ENCODE measurements at regions not wholly inside any gene's neighbourhood (a gene's known extent, or its start where the extent isn't known, plus 50 kb on each side); places are given as distances from the start of the nearest gene placed in this dataset.
"Not testable (repeated sequence)": the region's sequence is repeated elsewhere in the genome, so short reads cannot be mapped to it uniquely, and the experiment has no call there.

- DNase-seq (ENCODE audit: low read depth, low spot score), result not testable (repeated sequence)
Measured at GRCh38 chr16:29146808-29147643, 162.2 kb downstream of the LAT start.

- DNase-seq (ENCODE audit: low read depth, low spot score), result no peak
Measured at GRCh38 chr16:29146266-29146665, 161.4 kb downstream of the LAT start.

DNA sequence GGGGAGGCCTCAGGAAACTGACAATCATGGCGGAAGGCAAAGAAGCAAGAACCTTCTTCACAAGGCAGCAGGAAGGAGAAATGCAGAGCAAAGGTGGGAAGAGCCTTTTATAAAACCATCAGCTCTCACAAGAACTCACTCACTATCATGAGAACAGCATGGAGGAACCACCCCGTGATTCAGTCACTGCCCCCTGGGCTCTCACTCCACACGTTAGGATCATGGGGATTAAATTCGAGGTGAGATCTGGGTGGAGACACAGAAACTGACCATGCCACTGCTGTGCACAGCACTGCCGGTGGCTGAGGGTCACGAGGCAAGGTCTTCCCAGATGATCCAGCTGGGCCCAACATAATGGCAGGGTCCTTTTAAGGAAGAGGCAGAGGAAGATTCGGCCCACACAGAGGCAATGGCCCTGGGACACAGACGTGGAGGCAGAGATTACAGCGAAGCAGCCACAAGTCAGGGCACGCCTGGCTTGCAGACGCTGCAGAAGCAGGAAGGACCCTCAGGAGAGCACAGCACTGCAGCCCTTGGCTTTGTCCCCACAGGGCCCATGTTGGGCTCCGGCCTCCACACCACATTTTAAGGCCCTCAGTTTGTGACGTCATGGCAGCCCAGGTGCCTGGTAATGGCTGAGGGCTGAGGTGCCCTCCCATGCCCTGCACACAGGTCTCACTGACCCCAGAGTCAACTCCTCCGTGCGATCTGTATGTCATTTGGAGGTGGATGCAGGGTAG, 160.8 kb downstream of the LAT start:
- DNase-seq (ENCODE audit: low read depth, low spot score), result not testable (repeated sequence)

DNA sequence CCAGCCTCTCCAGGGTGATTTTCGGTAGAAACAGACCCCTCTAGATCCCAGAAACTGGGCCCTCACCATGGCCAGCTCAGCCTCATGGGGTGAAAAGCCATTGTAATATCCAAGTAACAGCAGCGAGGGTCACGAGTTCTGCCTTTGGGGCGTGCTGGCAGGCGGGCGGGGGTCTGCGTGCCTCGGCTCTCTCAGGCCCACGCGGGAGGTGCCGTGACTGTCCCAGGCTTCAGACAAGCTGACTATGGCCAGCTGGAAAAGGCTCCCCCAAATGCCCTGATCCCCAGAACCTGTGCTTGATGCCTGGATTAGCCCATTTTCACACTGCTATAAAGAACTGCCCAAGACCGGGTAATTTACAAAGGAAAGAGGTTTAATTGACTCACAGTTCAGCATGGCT, 160.2 kb downstream of the LAT start:
- not testable (repeated sequence) for DNase-seq (ENCODE audit: low read depth, low spot score)

DNA sequence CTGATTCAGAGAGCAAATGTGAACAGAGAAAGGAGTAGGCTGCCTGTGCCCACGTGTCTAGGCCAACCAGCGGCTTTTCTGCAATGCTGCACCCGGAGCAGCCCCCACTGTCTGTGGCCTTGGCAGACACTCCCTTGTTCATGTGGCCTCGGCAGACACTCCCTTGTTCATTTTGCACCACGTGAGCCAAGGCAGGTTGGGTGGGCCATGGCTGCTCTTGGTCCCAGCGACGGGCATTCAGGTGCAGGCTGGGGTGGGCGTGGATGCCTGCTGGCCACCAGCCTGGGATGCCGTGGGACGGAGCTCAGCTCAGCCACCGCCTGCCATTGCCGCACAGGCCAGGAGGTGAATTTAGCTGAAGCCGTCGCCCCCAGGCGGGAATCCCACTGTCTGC, 159.8 kb downstream of the LAT start:
- not testable (repeated sequence) for DNase-seq (ENCODE audit: low read depth, low spot score)

DNA sequence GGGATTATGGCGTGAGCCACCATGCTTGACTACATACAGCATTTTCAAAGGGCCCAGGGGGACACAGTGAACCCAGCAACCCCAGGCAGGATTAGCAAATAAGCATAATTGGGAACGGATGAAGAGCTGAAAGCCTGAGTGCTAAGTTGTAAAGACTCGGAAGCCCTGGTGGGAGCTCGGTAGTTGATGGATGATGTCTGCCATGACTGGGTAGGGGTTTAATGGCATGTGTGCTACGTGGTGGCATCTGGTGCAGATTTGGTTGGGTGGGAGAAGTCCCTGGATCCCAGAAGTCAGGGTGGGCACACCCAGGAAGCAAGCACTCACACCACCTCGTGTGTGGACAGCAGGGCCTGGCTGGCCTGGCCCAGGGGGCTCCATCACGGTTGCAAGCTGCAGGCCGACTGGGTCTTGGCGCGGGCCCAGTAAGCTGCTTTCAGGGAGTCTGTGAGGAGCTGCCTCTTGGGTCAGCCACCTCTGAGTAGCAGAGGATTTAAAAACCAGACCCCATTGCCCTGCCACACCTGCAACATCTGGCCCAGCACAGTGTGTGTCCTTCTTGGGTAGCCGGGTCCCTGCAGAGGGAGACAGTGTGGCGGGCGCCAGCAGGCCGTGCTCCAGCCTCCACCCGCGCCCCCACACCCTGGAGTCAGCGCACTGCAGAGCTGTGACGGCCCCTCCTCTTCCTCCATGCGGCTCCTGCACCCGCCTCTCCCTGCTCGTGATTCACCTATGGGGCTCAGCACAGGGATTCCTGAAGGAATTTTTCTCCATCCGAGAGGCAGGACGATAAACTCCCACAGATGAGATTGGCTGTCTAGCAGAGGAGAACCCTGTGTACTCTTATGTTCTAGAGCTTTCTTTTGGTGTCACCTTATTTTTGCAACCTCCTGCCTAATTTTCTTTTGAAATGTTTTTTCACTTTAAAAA, 159.2 kb downstream of the LAT start:
- DNase-seq (ENCODE audit: low read depth, low spot score), result not testable (repeated sequence)

DNA sequence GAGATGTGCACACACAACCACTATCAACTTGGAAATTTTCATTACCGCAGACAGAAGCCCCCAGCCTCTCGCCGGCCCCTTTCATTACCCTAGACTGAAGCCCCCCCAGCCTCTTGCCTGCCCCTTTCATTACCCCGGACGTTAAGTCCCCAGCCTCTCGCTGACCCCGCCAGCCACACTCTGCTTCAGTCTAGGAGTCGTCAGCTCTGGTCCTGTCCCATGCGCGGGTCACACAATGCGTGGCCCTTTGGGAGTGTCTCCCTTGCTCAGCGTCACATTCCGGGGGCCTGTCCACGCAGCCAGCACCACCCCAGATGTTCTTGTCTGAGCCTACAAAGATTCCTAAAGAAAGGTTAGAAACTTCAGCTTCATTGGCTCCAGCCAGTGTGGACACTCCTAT, 157.7 kb downstream of the LAT start:
- not testable (repeated sequence) for DNase-seq (ENCODE audit: low read depth, low spot score)

DNA sequence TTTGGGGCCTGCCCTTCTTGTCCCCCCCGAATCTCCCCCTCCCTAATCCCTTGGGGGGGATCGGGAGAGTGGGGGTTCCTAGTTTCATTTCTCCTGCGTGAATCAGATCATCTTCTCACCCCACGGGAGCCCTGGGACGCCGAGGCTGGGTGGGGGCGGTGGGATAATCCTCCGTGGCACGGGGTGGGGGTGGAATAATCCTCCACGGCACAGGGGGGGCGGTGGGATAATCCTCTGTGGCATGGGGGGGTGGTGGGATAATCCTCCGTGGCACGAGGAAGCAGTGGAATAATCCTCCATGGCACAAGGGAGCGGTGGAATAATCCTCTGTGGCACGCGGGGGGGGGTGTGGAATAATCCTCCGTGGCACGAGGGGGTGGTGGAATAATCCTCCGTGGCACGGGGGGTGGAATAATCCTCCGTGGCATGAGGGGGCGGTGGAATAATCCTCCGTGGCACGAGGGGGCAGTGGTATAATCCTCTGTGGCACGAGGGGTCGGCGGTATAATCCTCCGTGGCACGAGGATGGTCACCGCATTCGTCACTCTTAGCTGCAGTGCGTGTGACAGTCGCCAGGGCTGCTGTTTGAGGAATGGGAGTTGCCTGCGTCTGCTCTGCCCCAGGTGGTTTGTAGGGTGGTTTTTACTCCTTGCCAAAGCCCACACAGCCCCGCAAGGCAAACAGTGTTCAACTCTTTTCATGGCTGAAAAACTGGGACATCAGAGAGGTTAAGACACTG, 156.9 kb downstream of the LAT start:
- no peak for DNase-seq (ENCODE audit: low read depth, low spot score)

DNA sequence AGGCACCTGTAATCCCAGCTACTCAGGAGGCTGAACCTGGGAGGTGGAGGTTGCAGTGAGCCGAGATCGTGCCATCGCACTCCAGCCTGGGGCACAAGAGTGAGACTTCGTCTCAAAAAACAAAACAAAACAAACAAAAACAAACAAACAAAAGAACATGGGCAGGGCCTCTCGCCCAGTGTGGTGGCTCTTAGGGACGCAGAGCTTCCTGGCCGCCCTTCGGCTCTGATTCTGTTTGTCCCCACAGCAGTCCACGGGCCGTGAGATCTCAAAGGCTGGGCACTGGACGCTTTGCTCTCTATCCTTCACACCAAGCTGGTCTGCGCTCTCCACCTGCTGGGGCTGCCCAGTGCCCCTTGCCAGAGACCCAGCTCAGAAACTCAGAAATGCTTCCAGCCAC, 156.3 kb downstream of the LAT start:
- DNase-seq (ENCODE audit: low read depth, low spot score), result not testable (repeated sequence)

DNA sequence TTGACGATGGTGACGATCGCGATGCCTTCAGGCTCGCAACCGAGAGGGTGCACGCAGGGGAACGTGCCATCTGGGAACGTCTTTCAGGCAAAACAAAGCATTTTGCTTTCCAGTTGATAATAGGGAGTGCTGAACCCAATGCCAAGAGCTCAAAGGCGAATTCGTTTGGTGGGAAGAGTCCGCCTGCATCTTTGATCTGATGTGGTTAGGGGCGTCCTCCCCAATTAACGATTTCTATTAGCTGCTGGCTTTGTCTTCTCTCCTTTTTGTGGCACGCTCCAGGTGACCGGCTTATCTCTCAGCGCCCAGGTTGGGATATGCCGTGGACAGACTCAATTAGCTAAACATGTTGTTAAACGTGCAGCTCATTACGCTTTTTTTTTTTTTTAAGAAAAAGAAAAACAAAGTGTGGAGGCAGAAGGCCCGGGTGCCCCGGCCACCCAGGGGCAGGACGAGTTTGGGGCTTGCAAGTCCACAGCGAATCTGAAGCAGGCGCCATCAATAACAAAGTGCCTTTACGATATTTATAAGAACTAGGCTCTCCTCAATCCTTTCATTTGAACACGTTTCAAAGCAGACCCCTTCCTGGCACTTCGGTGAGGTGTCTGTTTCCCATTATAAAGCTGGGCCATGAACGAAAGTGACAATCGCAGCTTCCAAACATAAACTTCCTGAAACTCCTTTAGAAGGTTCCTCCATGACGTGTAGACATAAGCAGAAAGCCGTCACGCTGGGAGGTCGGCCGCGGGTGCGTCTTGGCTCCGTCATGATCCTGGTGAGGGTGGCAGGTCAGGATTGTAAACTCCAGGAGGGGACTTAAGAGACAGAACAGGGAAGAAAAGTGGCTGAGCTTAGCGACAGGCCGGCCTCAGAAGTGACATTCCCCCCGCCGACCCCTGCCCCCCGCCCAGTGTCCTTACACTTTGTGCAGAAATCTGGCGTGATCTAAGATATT, 155.3 kb downstream of the LAT start:
- not testable (repeated sequence) for DNase-seq (ENCODE audit: low read depth, low spot score)

DNA sequence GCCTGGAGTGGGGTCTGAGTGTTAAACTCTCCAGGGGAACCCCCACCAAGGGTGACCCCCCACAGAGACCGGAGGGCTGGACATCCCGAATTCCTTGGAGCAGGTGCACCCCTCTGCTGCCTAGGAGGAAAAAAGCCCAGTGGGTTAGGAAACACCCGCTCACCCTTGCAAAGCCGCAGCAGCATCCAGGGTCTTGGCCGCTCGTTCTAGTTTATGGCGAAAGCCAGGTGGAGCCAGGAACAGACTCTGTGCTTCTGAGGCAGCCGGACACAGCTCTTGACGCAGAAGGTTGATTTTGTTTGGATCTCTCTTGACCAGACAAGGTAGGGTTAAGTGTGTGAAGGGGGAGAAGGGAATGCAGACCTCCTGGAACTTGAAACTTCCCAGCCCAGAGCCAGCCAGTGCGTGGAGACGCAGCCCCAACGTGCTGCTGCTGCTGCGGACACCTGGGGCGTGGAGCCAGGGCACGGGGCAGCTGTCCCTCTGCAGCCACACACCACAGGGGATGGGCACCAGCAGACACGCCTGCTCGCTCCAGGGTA, 154.5 kb downstream of the LAT start:
- no peak for DNase-seq (ENCODE audit: low read depth, low spot score)

- DNase-seq (ENCODE audit: low read depth, low spot score), result not testable (repeated sequence)
Measured at GRCh38 chr16:29138698-29139097, 153.8 kb downstream of the LAT start.

DNA sequence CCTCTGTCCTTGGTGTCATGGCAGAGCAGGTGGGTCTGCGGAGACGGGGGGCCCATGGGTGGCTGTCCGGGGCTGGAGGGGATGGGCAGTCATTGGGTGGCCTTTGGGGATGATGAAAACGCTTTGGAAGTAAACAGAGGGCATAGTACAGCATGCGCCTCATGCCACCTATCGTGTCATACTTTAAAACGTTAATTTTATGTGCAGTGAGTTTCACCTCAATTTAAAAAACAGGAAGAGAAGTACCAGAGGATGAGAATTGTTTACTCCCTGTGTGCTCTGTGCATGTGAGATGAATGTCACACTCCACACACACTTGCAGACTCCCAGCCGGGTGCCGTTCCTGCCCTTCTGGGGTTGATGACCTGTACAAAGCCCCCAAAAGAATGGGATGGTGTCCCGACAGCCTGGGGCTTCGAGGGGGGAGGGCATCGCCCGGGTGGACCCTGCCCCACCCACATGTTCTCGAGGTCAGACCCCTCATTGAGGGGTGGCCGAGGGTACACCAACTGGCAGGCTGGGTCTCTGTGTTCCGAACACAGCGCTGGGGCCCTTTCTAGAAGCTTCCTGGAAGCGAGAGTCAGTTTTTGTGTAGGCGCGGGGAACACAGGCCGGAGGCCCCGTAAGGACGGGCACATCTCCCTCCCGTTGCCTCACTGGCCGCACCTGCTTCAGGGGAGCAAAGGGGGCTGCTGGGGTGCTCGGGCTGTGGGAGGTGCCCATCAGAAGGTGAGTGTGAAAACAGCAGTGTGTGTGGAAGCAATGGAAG, 153.2 kb downstream of the LAT start:
- DNase-seq (ENCODE audit: low read depth, low spot score), result not testable (repeated sequence)

- DNase-seq (ENCODE audit: low read depth, low spot score), result not testable (repeated sequence)
Measured at GRCh38 chr16:29137461-29137860, 152.6 kb downstream of the LAT start.

GRCh38 chr16:29136916-29137315, 152.1 kb downstream of the LAT start:
- DNase-seq (ENCODE audit: low read depth, low spot score), result not testable (repeated sequence)

DNA sequence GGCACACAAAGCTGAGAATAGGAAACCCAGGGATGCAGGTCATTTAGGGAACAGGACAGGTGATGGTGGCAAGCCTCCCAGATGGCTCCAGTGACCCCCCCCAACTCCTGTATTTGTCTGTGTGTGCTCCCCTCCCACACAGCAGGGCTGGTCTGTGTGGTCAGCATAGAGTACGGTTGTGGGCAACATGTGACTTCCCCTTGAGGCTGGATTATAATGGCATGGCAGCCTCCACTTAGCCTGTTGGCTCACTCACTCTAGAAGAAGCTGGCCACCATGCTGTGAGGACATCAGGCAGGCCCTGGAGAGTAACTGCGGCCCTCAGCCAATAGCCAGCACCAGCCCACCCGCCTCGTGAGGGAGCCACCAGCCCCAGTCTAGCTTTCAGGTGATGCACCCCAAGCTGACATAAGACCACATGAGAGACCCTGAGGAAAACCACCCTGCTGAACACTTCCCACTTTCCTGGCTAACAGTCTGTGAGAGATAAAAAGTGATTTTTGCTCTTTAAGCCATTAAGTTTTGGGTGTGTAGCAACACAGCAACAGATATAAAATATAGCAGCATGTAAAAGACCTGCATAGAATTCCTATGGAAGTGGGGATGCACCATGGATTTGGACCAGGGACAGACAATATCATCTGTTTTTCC, 151.3 kb downstream of the LAT start:
- DNase-seq (ENCODE audit: low read depth, low spot score), result not testable (repeated sequence)

DNA sequence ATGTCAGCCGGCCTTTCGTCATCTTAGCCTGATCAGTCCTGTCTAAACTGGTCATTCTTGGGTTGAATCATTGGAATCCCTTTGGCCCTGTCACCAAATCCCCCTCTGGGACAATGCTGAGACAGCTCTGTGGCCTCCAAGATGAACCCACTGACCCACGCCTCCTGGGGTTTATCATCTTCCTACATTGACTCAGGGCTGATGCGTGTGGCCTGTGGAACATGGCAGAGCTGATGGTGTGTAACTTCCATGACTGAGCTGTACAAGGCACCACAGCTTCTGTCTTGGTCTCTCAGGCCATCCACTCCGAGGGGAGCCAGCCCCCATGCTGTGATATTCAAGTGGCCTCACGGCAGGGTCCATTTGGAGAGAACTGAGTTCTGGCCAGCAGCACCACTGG, 150.2 kb downstream of the LAT start:
- DNase-seq (ENCODE audit: low read depth, low spot score), result not testable (repeated sequence)
